PC-3 (cell line): ENCODE measurements at regions not wholly inside any gene's neighbourhood (a gene's known extent, or its start where the extent isn't known, plus 50 kb on each side); places are given as distances from the start of the nearest gene placed in this dataset.

Experiments
- ATAC-seq: fragments of 200-7000 bp; cut with Tn5 transposase; 2 replicates; pipeline ENCODE4 v1.9.1; 2020; ENCODE audit warnings: mild to moderate bottlenecking, moderate library complexity
- BruUV-seq: library from RNA; stranded (reverse); fragments of 400-500 nt; replicated peaks from 2 replicates; lab custom pipeline; 2021; lab: Mats Ljungman, UMichigan
- CTCF ChIA-PET: fragments of 300-600 bp; sonication (Branson Sonifier 250); formaldehyde crosslinking; loops from one replicate; lab custom pipeline; 2022; ENCODE audit warnings: antibody characterized with exemption; lab: Charles Lee
- POLR2A ChIA-PET: fragments of 300-600 bp; sonication (Branson Sonifier 250); formaldehyde crosslinking; loops from one replicate; lab custom pipeline; 2022; ENCODE audit warnings: antibody characterized with exemption; ENCODE audit not compliant: unreplicated experiment; lab: Charles Lee
- DNase-seq: peaks from one replicate; pipeline ENCODE4 v3.0.0-alpha.2; 2015
- H2AFZ ChIP-seq: fragments of 300-600 bp; sonication (generic); 2 replicates; pipeline ENCODE4 v1.6.0; 2016; ENCODE audit warnings: antibody characterized with exemption, low read length
- H3F3A ChIP-seq: fragments of 300-600 bp; sonication (generic); one replicate; pipeline ENCODE4 v1.6.0; 2017; ENCODE audit warnings: antibody characterized with exemption, low read length, control low read depth, mild to moderate bottlenecking; ENCODE audit not compliant: unreplicated experiment
- H3K27ac ChIP-seq: fragments of 300-600 bp; sonication (generic); 2 replicates; pipeline ENCODE4 v1.5.1; 2016; ENCODE audit warnings: mild to moderate bottlenecking, low read length
- H3K27me3 ChIP-seq: fragments of 300-600 bp; sonication (generic); 2 replicates; pipeline ENCODE4 v1.6.1; 2016; ENCODE audit warnings: low read length, mixed read lengths
- H3K36me3 ChIP-seq: fragments of 300-600 bp; sonication (generic); 2 replicates; pipeline ENCODE4 v1.6.1; 2016; ENCODE audit warnings: low read depth, mixed run types, low read length, mixed read lengths
- H3K4me1 ChIP-seq: fragments of 300-600 bp; sonication (generic); 2 replicates; pipeline ENCODE4 v1.5.1; 2016; ENCODE audit warnings: low read length; ENCODE audit not compliant: insufficient read depth
- H3K4me2 ChIP-seq: fragments of 300-600 bp; sonication (generic); 2 replicates; pipeline ENCODE4 v1.6.0; 2016; ENCODE audit warnings: low read length
- H3K4me3 ChIP-seq: fragments of 300-600 bp; sonication (generic); 2 replicates; pipeline ENCODE4 v1.5.1; 2016; ENCODE audit warnings: mild to moderate bottlenecking, low read length, mixed read lengths
- H3K79me2 ChIP-seq: fragments of 300-600 bp; sonication (generic); 2 replicates; pipeline ENCODE4 v1.6.1; 2017; ENCODE audit warnings: low read length, mixed read lengths
- H3K9ac ChIP-seq: fragments of 300-600 bp; sonication (generic); 2 replicates; pipeline ENCODE4 v1.6.0; 2016; ENCODE audit warnings: mild to moderate bottlenecking, low read length
- H3K9me2 ChIP-seq: fragments of 300-600 bp; sonication (generic); replicated peaks from 2 replicates; pipeline ENCODE4 v1.6.1; 2016; ENCODE audit warnings: mixed run types, low read length, mixed read lengths
- H3K9me3 ChIP-seq: fragments of 300-600 bp; sonication (generic); 2 replicates; pipeline ENCODE4 v1.6.1; 2016; ENCODE audit warnings: low read length, mixed read lengths
- H4K20me1 ChIP-seq: fragments of 300-600 bp; sonication (generic); 2 replicates; pipeline ENCODE4 v1.6.1; 2016; ENCODE audit warnings: low read length, mixed read lengths
- CTCF ChIP-seq: fragments of 300-600 bp; sonication (generic); conservative IDR thresholded peaks from 2 replicates; pipeline ENCODE4 v1.5.1; 2017; ENCODE audit warnings: antibody characterized with exemption, low read depth, mild to moderate bottlenecking, low read length
- EZH2 ChIP-seq: fragments of 300-600 bp; sonication (generic); IDR thresholded peaks from one replicate; pipeline ENCODE4 v1.6.1; 2017; ENCODE audit warnings: antibody characterized with exemption, mild to moderate bottlenecking, low read length; ENCODE audit not compliant: unreplicated experiment
- EZH2phosphoT487 ChIP-seq: fragments of 300-600 bp; sonication (generic); IDR thresholded peaks from 2 replicates; pipeline ENCODE4 v1.6.1; 2018; ENCODE audit warnings: mild to moderate bottlenecking, antibody characterized with exemption, low read length, borderline replicate concordance
- intact Hi-C: fragments of 100-400 bp; cut with micrococcal nuclease; formaldehyde crosslinking; loops from 2 replicates; pipeline ENCODE4 v1.9.0; 2023

- no peaks in the 10 kb centered on the region for H3F3A ChIP-seq
- H4K20me1 ChIP-seq, result no peaks in the 10 kb centered on the region
- no peaks in the 10 kb centered on the region for H3K79me2 ChIP-seq
- no peaks in the 10 kb centered on the region for H3K36me3 ChIP-seq
- no peaks in the 10 kb centered on the region for H3K9me3 ChIP-seq
- DNase-seq, result no peak
- H2AFZ ChIP-seq, result no peak overlapping the region
- ChIA-PET POLR2A (no interaction called here), CTCF (no interaction called here)
- no peak for TF ChIP-seq EZH2phosphoT487
- no peak for TF ChIP-seq CTCF
- no peak for TF ChIP-seq EZH2
- intact Hi-C loops, result no loop called here
- no peak overlapping the region for H3K4me3 ChIP-seq
- peak; percentile 10; the same call in 1 of the 2 replicates for ATAC-seq
- peak overlapping the region; percentile 11; the same call in 1 of the 2 replicates for H3K4me2 ChIP-seq
- H3K9me2 ChIP-seq, result no peaks in the 10 kb centered on the region
- H3K27ac ChIP-seq, result peak overlapping the region; percentile 17; the same call in 1 of the 2 replicates
- H3K27me3 ChIP-seq, result no peaks in the 10 kb centered on the region
- peaks cover 14% of the 10 kb centered on the region for H3K4me1 ChIP-seq
- no TSS peak for BruUV-seq
- H3K9ac ChIP-seq, result no peak overlapping the region
These were observed 165.5 kb upstream of the TGFBR2 start for GRCh38 chr3:30440880-30441279.

GRCh38 chr3:30443756-30444673, 162.4 kb upstream of the TGFBR2 start:
- no peak overlapping the region for H3K4me2 ChIP-seq
- TF ChIP-seq EZH2phosphoT487 (no peak), EZH2 (no peak), CTCF (no peak)
- H2AFZ ChIP-seq, result no peak overlapping the region
- H3K27ac ChIP-seq, result no peak overlapping the region
- no TSS peak for BruUV-seq
- H3K4me3 ChIP-seq, result no peak overlapping the region
- ATAC-seq (no peak), DNase-seq (no peak)
- H3K9ac ChIP-seq, result no peak overlapping the region
- no peaks in the 10 kb centered on the region for H3K36me3 ChIP-seq
- ChIA-PET CTCF (interaction anchor here (0.6 kb wide), 2 partner anchors 140 to 211 kb away, joined by 3 to 6 read pairs; no protein-coding TSS in a partner anchor), POLR2A (no interaction called here)
- no peaks in the 10 kb centered on the region for H3F3A ChIP-seq
- no peaks in the 10 kb centered on the region for H3K9me3 ChIP-seq
- H3K4me1 ChIP-seq, result peaks cover 21% of the 10 kb centered on the region
- no peaks in the 10 kb centered on the region for H3K79me2 ChIP-seq
- intact Hi-C loops, result no loop called here
- no peaks in the 10 kb centered on the region for H4K20me1 ChIP-seq
- H3K9me2 ChIP-seq, result no peaks in the 10 kb centered on the region
- no peaks in the 10 kb centered on the region for H3K27me3 ChIP-seq
